ENCODE measurements at regions not wholly inside any gene's neighbourhood (a gene's known extent, or its start where the extent isn't known, plus 50 kb on each side); places are given as distances from the start of the nearest gene placed in this dataset.

GRCh38 chr20:16175322-16175961 lies 397.8 kb downstream of the KIF16B start:
- H3K36me3 ChIP-seq: no peaks in the 10 kb centered on the region
- intact Hi-C loops (cut with DNase I; ENCODE audit: low total_unique reads): no loop called here
- no peaks in the 10 kb centered on the region for H3K27me3 ChIP-seq
- no peaks in the 10 kb centered on the region for H3K4me1 ChIP-seq
- H3K4me3 ChIP-seq: no peak overlapping the region
- peaks cover 0 to 4% of the 10 kb centered on the region in 2 donors for H3K9me3 ChIP-seq
- H3K27ac ChIP-seq: no peak overlapping the region
- no peak for DNase-seq (ENCODE audit: low spot score in 2 of 2)
- TF ChIP-seq CTCF (IDR thresholded peaks at IDR 0.05): no peak
- TF ChIP-seq POLR2A (IDR thresholded peaks at IDR 0.05): no peak
- no peak for TF ChIP-seq POLR2AphosphoS5 (IDR thresholded peaks at IDR 0.05)

GRCh38 chr20:16174311-16174710 lies 398.9 kb downstream of the KIF16B start:
- intact Hi-C loops (cut with DNase I; ENCODE audit: low total_unique reads): no loop called here
- H3K27ac ChIP-seq: no peak overlapping the region
- H3K4me1 ChIP-seq: no peaks in the 10 kb centered on the region
- DNase-seq (ENCODE audit: low spot score in 2 of 2): no peak
- H3K4me3 ChIP-seq: no peak overlapping the region
- no peaks in the 10 kb centered on the region for H3K27me3 ChIP-seq
- TF ChIP-seq POLR2A (IDR thresholded peaks at IDR 0.05): no peak
- no peak for TF ChIP-seq CTCF (IDR thresholded peaks at IDR 0.05)
- TF ChIP-seq POLR2AphosphoS5 (IDR thresholded peaks at IDR 0.05): no peak
- no peaks in the 10 kb centered on the region for H3K36me3 ChIP-seq
- H3K9me3 ChIP-seq: peaks cover 0 to 4% of the 10 kb centered on the region in 2 donors

- H3K27ac ChIP-seq: no peak overlapping the region
- H3K36me3 ChIP-seq: no peaks in the 10 kb centered on the region
- peaks cover 0 to 4% of the 10 kb centered on the region in 2 donors for H3K9me3 ChIP-seq
- H3K27me3 ChIP-seq: no peaks in the 10 kb centered on the region
- TF ChIP-seq POLR2AphosphoS5 (IDR thresholded peaks at IDR 0.05) (no peak), CTCF (IDR thresholded peaks at IDR 0.05) (no peak), POLR2A (IDR thresholded peaks at IDR 0.05) (no peak)
- no peaks in the 10 kb centered on the region for H3K4me1 ChIP-seq
- no peak overlapping the region for H3K4me3 ChIP-seq
- intact Hi-C loops (cut with DNase I; ENCODE audit: low total_unique reads): no loop called here
- no peak for DNase-seq (ENCODE audit: low spot score in 2 of 2)
Measured at GRCh38 chr20:16173044-16173443, 400.2 kb downstream of the KIF16B start.

GRCh38 chr20:16171180-16171579 lies 402.1 kb downstream of the KIF16B start:
- DNase-seq (ENCODE audit: low spot score in 2 of 2): no peak
- Histone ChIP-seq H3K36me3 (no peaks in the 10 kb centered on the region), H3K27ac (no peak overlapping the region), H3K4me3 (no peak overlapping the region), H3K27me3 (no peaks in the 10 kb centered on the region), H3K4me1 (no peaks in the 10 kb centered on the region), H3K9me3 (peaks cover 0 to 1% of the 10 kb centered on the region in 2 donors)
- intact Hi-C loops (cut with DNase I; ENCODE audit: low total_unique reads): no loop called here
- TF ChIP-seq POLR2A (IDR thresholded peaks at IDR 0.05): no peak
- no peak for TF ChIP-seq POLR2AphosphoS5 (IDR thresholded peaks at IDR 0.05)
- no peak for TF ChIP-seq CTCF (IDR thresholded peaks at IDR 0.05)

GRCh38 chr20:16170406-16170971 lies 402.8 kb downstream of the KIF16B start:
- intact Hi-C loops (cut with DNase I; ENCODE audit: low total_unique reads): no loop called here
- Histone ChIP-seq H3K4me1 (no peaks in the 10 kb centered on the region), H3K27me3 (no peaks in the 10 kb centered on the region), H3K27ac (no peak overlapping the region), H3K9me3 (no peaks in the 10 kb centered on the region), H3K4me3 (no peak overlapping the region), H3K36me3 (no peaks in the 10 kb centered on the region)
- no peak for DNase-seq (ENCODE audit: low spot score in 2 of 2)
- no peak for TF ChIP-seq CTCF (IDR thresholded peaks at IDR 0.05)
- TF ChIP-seq POLR2A (IDR thresholded peaks at IDR 0.05): no peak
- TF ChIP-seq POLR2AphosphoS5 (IDR thresholded peaks at IDR 0.05): no peak
